ENCODE measurements at regions not wholly inside any gene's neighbourhood (a gene's known extent, or its start where the extent isn't known, plus 50 kb on each side); places are given as distances from the start of the nearest gene placed in this dataset.

- TF ChIP-seq CTCF (IDR thresholded peaks at IDR 0.05), result no peak
- TF ChIP-seq POLR2A (IDR thresholded peaks at IDR 0.05), result no peak
- no peak for TF ChIP-seq POLR2AphosphoS5 (IDR thresholded peaks at IDR 0.05; ENCODE audit: insufficient read depth in 1 of 2, low read depth in 1 of 2)
Measured at GRCh38 chr16:85203462-85203813, 91.2 kb upstream of the CIBAR2 start.

Data from vagina (tissue), 2 donors.